Hepatocyte (in vitro differentiated cells): ENCODE measurements at regions not wholly inside any gene's neighbourhood (a gene's known extent, or its start where the extent isn't known, plus 50 kb on each side); places are given as distances from the start of the nearest gene placed in this dataset.

Experiments
- EZH2phosphoT487 ChIP-seq: fragments of 200-600 bp; sonication (generic); IDR thresholded peaks from one replicate; pipeline ENCODE4 v1.6.1; 2018; ENCODE audit warnings: antibody characterized with exemption, mild to moderate bottlenecking, low read depth, moderate library complexity; ENCODE audit not compliant: unreplicated experiment, severe bottlenecking
- TF ChIP-seq, protein P1 (sequence below): fragments of 200-600 bp; sonication (generic); IDR thresholded peaks from 2 replicates; pipeline ENCODE4 v1.5.1; 2016; ENCODE audit warnings: antibody characterized with exemption, mild to moderate bottlenecking; ENCODE audit not compliant: poor library complexity

DNA sequence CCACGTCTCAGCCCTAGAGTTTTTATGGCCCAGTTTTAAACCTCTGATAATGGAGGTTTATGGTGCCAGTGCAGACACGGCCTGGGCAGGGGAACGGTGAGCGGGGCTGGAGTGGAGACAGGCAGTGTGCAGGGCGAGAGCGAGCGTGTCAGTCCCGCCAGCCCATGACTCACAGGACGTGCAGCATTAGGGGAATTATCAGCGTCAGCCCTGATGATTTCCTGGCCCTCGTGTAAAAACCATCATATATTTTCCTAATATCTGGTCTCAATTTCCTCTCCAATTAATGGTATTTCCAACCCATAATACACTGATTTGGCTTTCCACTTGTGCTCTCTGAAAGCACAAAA, 104.6 kb upstream of the VSTM2B start:
- TF ChIP-seq EZH2phosphoT487: no peak
- TF ChIP-seq, protein P1, sequence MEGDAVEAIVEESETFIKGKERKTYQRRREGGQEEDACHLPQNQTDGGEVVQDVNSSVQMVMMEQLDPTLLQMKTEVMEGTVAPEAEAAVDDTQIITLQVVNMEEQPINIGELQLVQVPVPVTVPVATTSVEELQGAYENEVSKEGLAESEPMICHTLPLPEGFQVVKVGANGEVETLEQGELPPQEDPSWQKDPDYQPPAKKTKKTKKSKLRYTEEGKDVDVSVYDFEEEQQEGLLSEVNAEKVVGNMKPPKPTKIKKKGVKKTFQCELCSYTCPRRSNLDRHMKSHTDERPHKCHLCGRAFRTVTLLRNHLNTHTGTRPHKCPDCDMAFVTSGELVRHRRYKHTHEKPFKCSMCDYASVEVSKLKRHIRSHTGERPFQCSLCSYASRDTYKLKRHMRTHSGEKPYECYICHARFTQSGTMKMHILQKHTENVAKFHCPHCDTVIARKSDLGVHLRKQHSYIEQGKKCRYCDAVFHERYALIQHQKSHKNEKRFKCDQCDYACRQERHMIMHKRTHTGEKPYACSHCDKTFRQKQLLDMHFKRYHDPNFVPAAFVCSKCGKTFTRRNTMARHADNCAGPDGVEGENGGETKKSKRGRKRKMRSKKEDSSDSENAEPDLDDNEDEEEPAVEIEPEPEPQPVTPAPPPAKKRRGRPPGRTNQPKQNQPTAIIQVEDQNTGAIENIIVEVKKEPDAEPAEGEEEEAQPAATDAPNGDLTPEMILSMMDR: no peak
